Panc1 (cell line): ENCODE measurements at regions not wholly inside any gene's neighbourhood (a gene's known extent, or its start where the extent isn't known, plus 50 kb on each side); places are given as distances from the start of the nearest gene placed in this dataset.

Experiments
- POLR2AphosphoS5 ChIP-seq: IDR thresholded peaks from 2 replicates; pipeline ENCODE4 v1.6.1; 2012; ENCODE audit warnings: mild to moderate bottlenecking, low read depth, low read length, moderate library complexity
- TF ChIP-seq, protein P1 (sequence below), 2 experiments: IDR thresholded peaks; 2 replicates each; pipeline ENCODE4 v1.6.1; 2011 to 2012; ENCODE audit warnings: low read depth in 2 of 2, control low read depth in 1 of 2, low read length in 1 of 2, mild to moderate bottlenecking in 1 of 2, moderate library complexity in 1 of 2; ENCODE audit not compliant: insufficient read depth in 1 of 2
- TF ChIP-seq, protein P2 (sequence below): fragments of 450-650 bp; IDR thresholded peaks from 2 replicates; pipeline ENCODE4 v1.5.1; 2017; ENCODE audit warnings: mild to moderate bottlenecking

DNA sequence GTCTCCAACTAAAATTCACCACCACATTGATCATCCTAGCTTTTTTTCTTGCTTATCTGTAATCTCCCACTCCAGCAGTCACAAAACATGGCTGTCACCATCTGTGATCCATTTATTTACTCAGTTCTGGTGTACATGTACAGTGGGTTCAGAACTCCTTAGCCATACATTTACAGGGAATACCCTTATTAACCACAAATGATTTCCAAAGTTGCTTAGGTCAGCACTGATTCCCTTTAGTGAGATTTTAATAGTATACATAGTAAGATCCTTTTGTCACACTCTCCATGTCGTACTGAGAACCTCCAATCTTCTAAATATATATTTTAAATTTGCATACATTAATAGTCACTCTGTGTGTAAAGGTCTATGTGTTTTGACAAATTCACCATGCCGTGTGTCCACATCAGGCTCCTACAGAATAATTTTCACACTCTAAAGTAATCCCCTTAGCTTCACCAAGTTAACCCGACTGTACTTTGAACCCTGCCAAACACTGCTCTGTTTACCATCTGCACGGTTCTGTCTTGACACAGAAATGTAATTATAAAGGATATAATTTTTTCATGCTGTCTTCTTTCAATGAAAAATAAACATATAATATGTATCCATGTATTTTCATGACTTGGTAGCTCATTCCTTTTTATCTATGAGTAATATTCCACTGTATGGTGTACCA is 473.6 kb upstream of the ZP4 start:
- TF ChIP-seq, protein P1, sequence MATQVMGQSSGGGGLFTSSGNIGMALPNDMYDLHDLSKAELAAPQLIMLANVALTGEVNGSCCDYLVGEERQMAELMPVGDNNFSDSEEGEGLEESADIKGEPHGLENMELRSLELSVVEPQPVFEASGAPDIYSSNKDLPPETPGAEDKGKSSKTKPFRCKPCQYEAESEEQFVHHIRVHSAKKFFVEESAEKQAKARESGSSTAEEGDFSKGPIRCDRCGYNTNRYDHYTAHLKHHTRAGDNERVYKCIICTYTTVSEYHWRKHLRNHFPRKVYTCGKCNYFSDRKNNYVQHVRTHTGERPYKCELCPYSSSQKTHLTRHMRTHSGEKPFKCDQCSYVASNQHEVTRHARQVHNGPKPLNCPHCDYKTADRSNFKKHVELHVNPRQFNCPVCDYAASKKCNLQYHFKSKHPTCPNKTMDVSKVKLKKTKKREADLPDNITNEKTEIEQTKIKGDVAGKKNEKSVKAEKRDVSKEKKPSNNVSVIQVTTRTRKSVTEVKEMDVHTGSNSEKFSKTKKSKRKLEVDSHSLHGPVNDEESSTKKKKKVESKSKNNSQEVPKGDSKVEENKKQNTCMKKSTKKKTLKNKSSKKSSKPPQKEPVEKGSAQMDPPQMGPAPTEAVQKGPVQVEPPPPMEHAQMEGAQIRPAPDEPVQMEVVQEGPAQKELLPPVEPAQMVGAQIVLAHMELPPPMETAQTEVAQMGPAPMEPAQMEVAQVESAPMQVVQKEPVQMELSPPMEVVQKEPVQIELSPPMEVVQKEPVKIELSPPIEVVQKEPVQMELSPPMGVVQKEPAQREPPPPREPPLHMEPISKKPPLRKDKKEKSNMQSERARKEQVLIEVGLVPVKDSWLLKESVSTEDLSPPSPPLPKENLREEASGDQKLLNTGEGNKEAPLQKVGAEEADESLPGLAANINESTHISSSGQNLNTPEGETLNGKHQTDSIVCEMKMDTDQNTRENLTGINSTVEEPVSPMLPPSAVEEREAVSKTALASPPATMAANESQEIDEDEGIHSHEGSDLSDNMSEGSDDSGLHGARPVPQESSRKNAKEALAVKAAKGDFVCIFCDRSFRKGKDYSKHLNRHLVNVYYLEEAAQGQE (IDR thresholded peaks at IDR 0.05; ENCODE audit: insufficient read depth in 1 of 2, low read depth in 2 of 2, low read length in 1 of 2) = no peak
- TF ChIP-seq, protein P2, sequence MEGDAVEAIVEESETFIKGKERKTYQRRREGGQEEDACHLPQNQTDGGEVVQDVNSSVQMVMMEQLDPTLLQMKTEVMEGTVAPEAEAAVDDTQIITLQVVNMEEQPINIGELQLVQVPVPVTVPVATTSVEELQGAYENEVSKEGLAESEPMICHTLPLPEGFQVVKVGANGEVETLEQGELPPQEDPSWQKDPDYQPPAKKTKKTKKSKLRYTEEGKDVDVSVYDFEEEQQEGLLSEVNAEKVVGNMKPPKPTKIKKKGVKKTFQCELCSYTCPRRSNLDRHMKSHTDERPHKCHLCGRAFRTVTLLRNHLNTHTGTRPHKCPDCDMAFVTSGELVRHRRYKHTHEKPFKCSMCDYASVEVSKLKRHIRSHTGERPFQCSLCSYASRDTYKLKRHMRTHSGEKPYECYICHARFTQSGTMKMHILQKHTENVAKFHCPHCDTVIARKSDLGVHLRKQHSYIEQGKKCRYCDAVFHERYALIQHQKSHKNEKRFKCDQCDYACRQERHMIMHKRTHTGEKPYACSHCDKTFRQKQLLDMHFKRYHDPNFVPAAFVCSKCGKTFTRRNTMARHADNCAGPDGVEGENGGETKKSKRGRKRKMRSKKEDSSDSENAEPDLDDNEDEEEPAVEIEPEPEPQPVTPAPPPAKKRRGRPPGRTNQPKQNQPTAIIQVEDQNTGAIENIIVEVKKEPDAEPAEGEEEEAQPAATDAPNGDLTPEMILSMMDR = no peak
- no peak for TF ChIP-seq POLR2AphosphoS5
